ENCODE measurements at regions not wholly inside any gene's neighbourhood (a gene's known extent, or its start where the extent isn't known, plus 50 kb on each side); places are given as distances from the start of the nearest gene placed in this dataset.

DNA sequence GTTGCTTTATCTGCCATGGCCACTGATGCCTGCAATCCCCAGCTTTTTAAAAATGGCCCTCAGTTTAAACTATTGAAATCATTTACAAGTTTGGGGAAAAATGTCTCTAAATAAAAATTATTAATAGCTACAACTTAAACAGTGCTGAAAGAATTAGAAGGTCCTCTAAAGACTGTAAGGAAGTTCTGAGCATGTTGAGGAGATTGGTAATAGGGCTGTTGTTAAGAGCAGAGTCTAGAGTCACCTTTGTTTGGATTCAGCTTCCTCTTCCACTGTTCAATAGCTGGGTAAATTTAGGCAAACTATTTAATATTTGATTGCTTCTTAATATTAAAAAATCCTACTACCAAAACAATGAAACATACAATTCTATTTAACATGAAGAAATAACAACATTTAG lies 1127.1 kb upstream of the DDX18 start:
- Histone ChIP-seq H3K9me3 (no peaks in the 10 kb centered on the region), H3K36me3 (no peaks in the 10 kb centered on the region), H3K4me1 (no peaks in the 10 kb centered on the region), H3K27ac (no peak overlapping the region), H3K4me3 (no peak overlapping the region), H3K27me3 (no peaks in the 10 kb centered on the region)
- DNase-seq: no peak
- TF ChIP-seq POLR2A (IDR thresholded peaks at IDR 0.05): no peak
- TF ChIP-seq, protein P1, sequence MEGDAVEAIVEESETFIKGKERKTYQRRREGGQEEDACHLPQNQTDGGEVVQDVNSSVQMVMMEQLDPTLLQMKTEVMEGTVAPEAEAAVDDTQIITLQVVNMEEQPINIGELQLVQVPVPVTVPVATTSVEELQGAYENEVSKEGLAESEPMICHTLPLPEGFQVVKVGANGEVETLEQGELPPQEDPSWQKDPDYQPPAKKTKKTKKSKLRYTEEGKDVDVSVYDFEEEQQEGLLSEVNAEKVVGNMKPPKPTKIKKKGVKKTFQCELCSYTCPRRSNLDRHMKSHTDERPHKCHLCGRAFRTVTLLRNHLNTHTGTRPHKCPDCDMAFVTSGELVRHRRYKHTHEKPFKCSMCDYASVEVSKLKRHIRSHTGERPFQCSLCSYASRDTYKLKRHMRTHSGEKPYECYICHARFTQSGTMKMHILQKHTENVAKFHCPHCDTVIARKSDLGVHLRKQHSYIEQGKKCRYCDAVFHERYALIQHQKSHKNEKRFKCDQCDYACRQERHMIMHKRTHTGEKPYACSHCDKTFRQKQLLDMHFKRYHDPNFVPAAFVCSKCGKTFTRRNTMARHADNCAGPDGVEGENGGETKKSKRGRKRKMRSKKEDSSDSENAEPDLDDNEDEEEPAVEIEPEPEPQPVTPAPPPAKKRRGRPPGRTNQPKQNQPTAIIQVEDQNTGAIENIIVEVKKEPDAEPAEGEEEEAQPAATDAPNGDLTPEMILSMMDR (IDR thresholded peaks at IDR 0.05): no peak

- H3K9me3 ChIP-seq: no peaks in the 10 kb centered on the region
- no peak for TF ChIP-seq POLR2A (IDR thresholded peaks at IDR 0.05)
- TF ChIP-seq, protein P1 (IDR thresholded peaks at IDR 0.05): no peak
- no peak for DNase-seq
- H3K4me3 ChIP-seq: no peak overlapping the region
- no peak overlapping the region for H3K27ac ChIP-seq
- no peaks in the 10 kb centered on the region for H3K27me3 ChIP-seq
- no peaks in the 10 kb centered on the region for H3K36me3 ChIP-seq
- no peaks in the 10 kb centered on the region for H3K4me1 ChIP-seq
Measured at GRCh38 chr2:116692988-116693387, 1121.5 kb upstream of the DDX18 start.

- Histone ChIP-seq H3K4me1 (no peaks in the 10 kb centered on the region), H3K27ac (no peak overlapping the region), H3K27me3 (no peaks in the 10 kb centered on the region), H3K4me3 (no peak overlapping the region), H3K9me3 (no peaks in the 10 kb centered on the region), H3K36me3 (no peaks in the 10 kb centered on the region)
- DNase-seq: no peak
- TF ChIP-seq, protein P1 (IDR thresholded peaks at IDR 0.05): no peak
- TF ChIP-seq POLR2A (IDR thresholded peaks at IDR 0.05): no peak
Measured at GRCh38 chr2:116696223-116696622, 1118.3 kb upstream of the DDX18 start.

- TF ChIP-seq POLR2A (IDR thresholded peaks at IDR 0.05): no peak
- TF ChIP-seq, protein P1 (IDR thresholded peaks at IDR 0.05): no peak
Measured at GRCh38 chr2:116696903-116697302, 1117.6 kb upstream of the DDX18 start.

DNA sequence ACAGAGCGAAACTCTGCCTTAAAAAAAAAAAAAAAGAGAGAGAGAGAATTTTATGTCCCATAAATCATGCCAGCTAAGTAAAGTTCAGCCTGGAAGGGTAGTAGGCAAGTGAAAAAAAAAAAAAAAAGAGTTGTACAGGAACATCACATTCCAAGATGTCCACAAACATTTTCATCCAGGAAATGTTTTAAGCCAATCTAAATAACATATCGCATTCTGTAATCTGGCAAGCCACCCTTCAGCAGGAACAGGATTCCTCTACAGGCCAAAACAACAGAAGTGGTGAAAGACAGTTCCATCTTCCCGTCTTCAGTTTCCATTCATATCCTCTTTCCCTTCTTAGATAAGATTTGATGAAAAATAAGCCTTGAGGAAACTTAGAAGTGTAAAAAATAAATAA lies 1108.1 kb upstream of the DDX18 start:
- no peaks in the 10 kb centered on the region for H3K27me3 ChIP-seq
- H3K36me3 ChIP-seq: no peaks in the 10 kb centered on the region
- no peaks in the 10 kb centered on the region for H3K4me1 ChIP-seq
- no peak overlapping the region for H3K27ac ChIP-seq
- TF ChIP-seq POLR2A (IDR thresholded peaks at IDR 0.05): no peak
- TF ChIP-seq, protein P1 (IDR thresholded peaks at IDR 0.05): no peak
- no peaks in the 10 kb centered on the region for H3K9me3 ChIP-seq
- no peak for DNase-seq
- no peak overlapping the region for H3K4me3 ChIP-seq

More at GRCh38 chr2:116696903-116697302, 1117.6 kb upstream of the DDX18 start:
- H3K36me3 ChIP-seq: no peaks in the 10 kb centered on the region
- no peak for DNase-seq
- no peaks in the 10 kb centered on the region for H3K9me3 ChIP-seq
- no peak overlapping the region for H3K4me3 ChIP-seq
- H3K4me1 ChIP-seq: no peaks in the 10 kb centered on the region
- H3K27me3 ChIP-seq: no peaks in the 10 kb centered on the region
- H3K27ac ChIP-seq: no peak overlapping the region

DNA sequence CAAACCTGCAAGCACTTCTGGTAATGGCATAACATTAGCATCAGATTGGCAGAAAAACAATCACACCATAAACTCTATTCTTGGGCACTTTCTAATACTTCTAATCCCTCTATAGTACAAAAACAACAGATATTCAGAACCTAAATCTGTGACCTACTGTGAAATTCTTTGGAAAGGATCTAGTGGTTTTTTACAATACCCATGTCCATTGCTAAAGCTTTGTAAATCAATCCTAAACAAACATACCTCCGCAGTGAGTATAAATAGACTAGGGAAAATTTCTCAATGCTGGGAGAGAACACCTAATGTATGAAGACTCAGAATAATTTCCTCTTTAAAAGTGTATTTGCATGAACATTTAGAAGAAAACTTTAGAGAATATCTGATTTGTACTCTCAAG lies 1098.5 kb upstream of the DDX18 start:
- no peak overlapping the region for H3K4me3 ChIP-seq
- no peaks in the 10 kb centered on the region for H3K36me3 ChIP-seq
- DNase-seq: no peak
- H3K27me3 ChIP-seq: no peaks in the 10 kb centered on the region
- H3K9me3 ChIP-seq: no peaks in the 10 kb centered on the region
- no peak for TF ChIP-seq POLR2A (IDR thresholded peaks at IDR 0.05)
- TF ChIP-seq, protein P1 (IDR thresholded peaks at IDR 0.05): no peak
- H3K4me1 ChIP-seq: no peaks in the 10 kb centered on the region
- H3K27ac ChIP-seq: no peak overlapping the region

All from Peyer's patch (tissue), 4 donors.